ENCODE measurements at regions not wholly inside any gene's neighbourhood (a gene's known extent, or its start where the extent isn't known, plus 50 kb on each side); places are given as distances from the start of the nearest gene placed in this dataset.

- ChIA-PET POLR2A (ENCODE audit: unreplicated experiment) (no interaction called here), CTCF (no interaction called here)
- Histone ChIP-seq H2BK15ac (ENCODE audit: low read depth, low read length) (no peak overlapping the region), H3K4me2 (ENCODE audit: low read depth, low read length) (no peak overlapping the region), H4K5ac (ENCODE audit: low read depth, low read length) (no peak overlapping the region), H2AK9ac (replicated peaks; ENCODE audit: low read depth, low read length, poor library complexity) (no peak overlapping the region), H2BK120ac (ENCODE audit: low read depth, low read length) (no peak overlapping the region), H3K36me3 (ENCODE audit: control insufficient read depth, insufficient read depth, low read length) (no peaks in the 10 kb centered on the region), H2BK20ac (ENCODE audit: low read depth, low read length) (no peak overlapping the region), H3K14ac (replicated peaks; ENCODE audit: low read depth, low read length) (no peak overlapping the region), H3K4me3 (ENCODE audit: insufficient read depth, low read depth, low read length) (no peak overlapping the region), H4K91ac (ENCODE audit: insufficient read depth, low read depth, low read length) (no peak overlapping the region), H4K8ac (ENCODE audit: low read depth in 2 of 2, low read length in 2 of 2) (no peak overlapping the region), H2BK5ac (ENCODE audit: low read depth, low read length, poor library complexity, severe bottlenecking) (no peak overlapping the region), H3K9me3 (ENCODE audit: control insufficient read depth, insufficient read depth, low read length) (no peaks in the 10 kb centered on the region), H3K56ac (ENCODE audit: extremely low read depth, insufficient read depth, low read length) (no peak overlapping the region), H3K9me1 (ENCODE audit: insufficient read depth, low read length) (no peaks in the 10 kb centered on the region), H3K4ac (ENCODE audit: low read depth, low read length) (no peak overlapping the region), H3K23ac (ENCODE audit: low read depth, low read length) (no peak overlapping the region), H3K9ac (ENCODE audit: low read depth, low read length) (no peak overlapping the region), H3K27me3 (ENCODE audit: control insufficient read depth, insufficient read depth, low read length) (no peaks in the 10 kb centered on the region), H2AFZ (replicated peaks; ENCODE audit: low read length, poor library complexity) (no peak overlapping the region), H3K4me1 (ENCODE audit: control insufficient read depth, insufficient read depth, low read length) (no peaks in the 10 kb centered on the region), H3K27ac (ENCODE audit: insufficient read depth, low read length) (no peak overlapping the region), H3K79me1 (ENCODE audit: low read depth in 1 of 2, low read length in 2 of 2) (no peaks in the 10 kb centered on the region), H4K20me1 (ENCODE audit: insufficient read depth, low read length) (no peaks in the 10 kb centered on the region), H3K18ac (ENCODE audit: low read depth, low read length) (no peak overlapping the region), H2AK5ac (ENCODE audit: low read depth, low read length) (no peak overlapping the region)
- TF ChIP-seq CHD1 (IDR thresholded peaks at IDR 0.05; ENCODE audit: low read depth, low read length) (no peak), ELK1 (IDR thresholded peaks at IDR 0.05; ENCODE audit: borderline replicate concordance, low read depth, low read length) (no peak), CEBPB (IDR thresholded peaks at IDR 0.05; ENCODE audit: low read depth, low read length) (0 out of 2 replicates have a peak, but pooled peaks have one; percentile 8), SMC3 (IDR thresholded peaks at IDR 0.05; ENCODE audit: low read depth, low read length) (no peak), RCOR1 (IDR thresholded peaks at IDR 0.05; ENCODE audit: insufficient replicate concordance, low read length) (no peak)
- DNase-seq (no peak), ATAC-seq (ENCODE audit: low read depth) (no peak)
- intact Hi-C loops (cut with micrococcal nuclease) (no loop called here), in situ Hi-C loops (cut with MboI; ENCODE audit: low sequenced_read_pairs) (no loop called here), dilution Hi-C loops (cut with HindIII; ENCODE audit: low sequenced_read_pairs, unreplicated experiment) (no loop called here)
- no CpG with 5 or more reads among the region's 5 CpGs for WGBS, 2 experiments (ENCODE audit: extremely low coverage in 2 of 2, insufficient read length in 1 of 2)
- no TSS peak for BruUV-seq (replicated peaks)
Measured at GRCh38 chr1:36687312-36687711, 204.6 kb upstream of the CSF3R start.

Measured in IMR-90 (cell line).